K562 (cell line): ENCODE measurements at regions not wholly inside any gene's neighbourhood (a gene's known extent, or its start where the extent isn't known, plus 50 kb on each side); places are given as distances from the start of the nearest gene placed in this dataset.

ENCODE experiments used
- ATAC-seq: fragments of 200-7000 bp; cut with Tn5 transposase; 3 replicates; pipeline ENCODE4 v1.9.1; 2020; ENCODE audit warnings: moderate library complexity
- BruUV-seq: library from RNA; stranded (reverse); fragments of 400-500 nt; replicated peaks from 2 replicates; lab custom pipeline; 2021; lab: Mats Ljungman, UMichigan
- CTCF ChIA-PET: fragments of 300-600 bp; formaldehyde crosslinking; extraction: SDS; loops from one replicate; lab custom pipeline; 2021; ENCODE audit warnings: low intra/inter-chr PET ratio; lab: Yijun Ruan, JAX
- POLR2A ChIA-PET: fragments of 300-600, 350-650 bp; sonication (Branson Sonifier 250); formaldehyde crosslinking; extraction: SDS; loops from one replicate; lab custom pipeline; 2021; ENCODE audit warnings: antibody characterized with exemption, inconsistent platforms; lab: Yijun Ruan, JAX
- DNase-seq, 4 experiments: peaks; one replicate each; pipeline versions ENCODE4 v3.0.0 to v3.0.0-alpha.2; 2011 to 2018; ENCODE audit warnings: low spot score in 3 of 4, mixed read lengths in 3 of 4; ENCODE audit errors: extremely low read depth in 1 of 4
- FAIRE-seq: peaks from 2 replicates; lab custom pipeline; 2011; peaks lifted over from hg19 to GRCh38; lab: Jason Lieb, UNC
- H2AFZ ChIP-seq: 2 replicates; pipeline ENCODE4 v1.6.0; 2011; ENCODE audit warnings: low read depth, low read length, control low read depth, inconsistent platforms
- H3K27ac ChIP-seq: fragments of 200-600 bp; 3 replicates; pipeline ENCODE4 v1.8.0; 2011; ENCODE audit warnings: low read depth, mild to moderate bottlenecking, control low read depth, inconsistent platforms, low read length, moderate library complexity, mixed read lengths; ENCODE audit errors: extremely low read depth
- H3K27me3 ChIP-seq, 2 experiments: fragments of 300-600 bp in 1 of 2; 2 replicates in 1 of 2; 3 replicates in 1 of 2; pipeline versions ENCODE4 v1.6.0 to v1.8.0; 2011; ENCODE audit warnings: inconsistent platforms in 2 of 2, low read length in 2 of 2, mild to moderate bottlenecking in 1 of 2, mixed read lengths in 1 of 2, moderate library complexity in 1 of 2; ENCODE audit not compliant: control insufficient read depth in 2 of 2, insufficient read depth in 2 of 2
- H3K36me3 ChIP-seq: fragments of 300-600 bp; 3 replicates; pipeline ENCODE4 v1.8.0; 2011; ENCODE audit warnings: mild to moderate bottlenecking, low read length, inconsistent platforms; ENCODE audit not compliant: control insufficient read depth, insufficient read depth
- H3K4me1 ChIP-seq, 2 experiments: fragments of 200-600 bp in 1 of 2; replicated peaks in 1 of 2; 2 replicates in 1 of 2; 3 replicates in 1 of 2; pipeline versions ENCODE4 v1.5.1 to v1.8.0; 2011; ENCODE audit warnings: inconsistent platforms in 2 of 2, low read length in 2 of 2, mild to moderate bottlenecking in 1 of 2, mixed read lengths in 1 of 2, moderate library complexity in 1 of 2; ENCODE audit not compliant: control insufficient read depth in 2 of 2, insufficient read depth in 2 of 2
- H3K4me2 ChIP-seq: 2 replicates; pipeline ENCODE4 v1.6.1; 2011; ENCODE audit warnings: low read length, control low read depth, inconsistent platforms, mixed read lengths; ENCODE audit not compliant: insufficient read depth
- H3K4me3 ChIP-seq: fragments of 200-600 bp; sonication (generic), shearing (Covaris generic); 2 replicates; pipeline ENCODE4 v1.5.1; 2016; ENCODE audit warnings: control low read depth, inconsistent platforms
- H3K79me2 ChIP-seq: fragments of 200-600 bp; 3 replicates; pipeline ENCODE4 v1.8.0; 2011; ENCODE audit warnings: low read length, inconsistent platforms; ENCODE audit not compliant: control insufficient read depth, insufficient read depth
- H3K9ac ChIP-seq, 2 experiments: 2 replicates each; pipeline versions ENCODE4 v1.6.0 to v1.6.1; 2011; ENCODE audit warnings: low read depth in 2 of 2, low read length in 2 of 2, control low read depth in 1 of 2, inconsistent platforms in 1 of 2, mild to moderate bottlenecking in 1 of 2, mixed read lengths in 1 of 2; ENCODE audit not compliant: insufficient read depth in 1 of 2
- H3K9me1 ChIP-seq: one replicate; pipeline ENCODE4 v1.6.0; 2011; ENCODE audit warnings: inconsistent platforms, mild to moderate bottlenecking, low read length, moderate library complexity; ENCODE audit not compliant: control insufficient read depth, insufficient read depth
- H3K9me3 ChIP-seq: replicated peaks from 2 replicates; pipeline ENCODE4 v1.5.1; 2011; ENCODE audit warnings: low read depth, low read length, inconsistent platforms; ENCODE audit not compliant: control insufficient read depth, insufficient read depth
- H4K20me1 ChIP-seq: replicated peaks from 2 replicates; pipeline ENCODE4 v1.6.1; 2011; ENCODE audit warnings: low read length, inconsistent platforms, mixed read lengths; ENCODE audit not compliant: control insufficient read depth, insufficient read depth
- CEBPB ChIP-seq: fragments of 450-650 bp; IDR thresholded peaks from 2 replicates; pipeline ENCODE4 v1.6.1; 2016; ENCODE audit warnings: missing genetic modification characterization, missing compliant biosample characterization
- DDX20 ChIP-seq: fragments of 450-650 bp; IDR thresholded peaks from 2 replicates; pipeline ENCODE4 v1.6.1; 2016; ENCODE audit warnings: missing genetic modification characterization, low read depth, mild to moderate bottlenecking, missing compliant biosample characterization, moderate library complexity
- DEAF1 ChIP-seq: fragments of 450-650 bp; formaldehyde crosslinking; IDR thresholded peaks from 2 replicates; pipeline ENCODE4 v1.4.0; 2020; ENCODE audit warnings: mild to moderate bottlenecking, moderate library complexity
- EZH2 ChIP-seq: IDR thresholded peaks from 2 replicates; pipeline ENCODE4 v1.6.1; 2012; ENCODE audit warnings: low read depth, mild to moderate bottlenecking, inconsistent platforms, low read length, borderline replicate concordance
- HSF4 ChIP-seq: fragments of 250-450 bp; sonication (Bioruptor Pico); IDR thresholded peaks from 2 replicates; pipeline ENCODE4 v2.1.2; 2022; ENCODE audit warnings: mild to moderate bottlenecking, moderate library complexity, borderline replicate concordance
- MCM2 ChIP-seq: fragments of 450-650 bp; IDR thresholded peaks from 2 replicates; pipeline ENCODE4 v1.6.1; 2017; ENCODE audit warnings: low read depth, mild to moderate bottlenecking
- PTRF ChIP-seq: fragments of 450-650 bp; IDR thresholded peaks from 2 replicates; pipeline ENCODE4 v1.6.1; 2016; ENCODE audit warnings: mild to moderate bottlenecking, missing genetic modification characterization, missing compliant biosample characterization
- TAL1 ChIP-seq: fragments of 450-650 bp; IDR thresholded peaks from 2 replicates; pipeline ENCODE4 v1.6.1; 2016; ENCODE audit warnings: mild to moderate bottlenecking
- TCF3 ChIP-seq: sonication (generic); formaldehyde crosslinking; IDR thresholded peaks from 2 replicates; pipeline ENCODE4 v1.4.0; 2020; ENCODE audit warnings: mild to moderate bottlenecking, missing genetic modification reagents
- TRIM24 ChIP-seq, 2 experiments: fragments of 450-650 bp; IDR thresholded peaks; 2 replicates each; pipeline ENCODE4 v1.6.1; 2016
- USF2 ChIP-seq: sonication (generic); formaldehyde crosslinking; IDR thresholded peaks from 2 replicates; pipeline ENCODE4 v1.5.0; 2020; ENCODE audit warnings: missing genetic modification reagents
- ZBTB34 ChIP-seq: fragments of 250-450 bp; sonication (Bioruptor Pico); IDR thresholded peaks from 2 replicates; pipeline ENCODE4 v1.8.0; 2021; ENCODE audit warnings: mild to moderate bottlenecking, moderate library complexity
- ZFP36 ChIP-seq: fragments of 150-350 bp; IDR thresholded peaks from 2 replicates; pipeline ENCODE4 v1.6.1; 2018; ENCODE audit warnings: low read length, low read depth; ENCODE audit not compliant: partially characterized antibody
- ZNF217 ChIP-seq: sonication (generic); formaldehyde crosslinking; IDR thresholded peaks from 2 replicates; pipeline ENCODE4 v1.8.0; 2022; ENCODE audit warnings: mild to moderate bottlenecking, missing genetic modification reagents
- ZNF398 ChIP-seq: fragments of 250-450 bp; sonication (Bioruptor Pico); IDR thresholded peaks from 2 replicates; pipeline ENCODE4 v1.8.0; 2021; ENCODE audit warnings: moderate library complexity, mild to moderate bottlenecking, inconsistent platforms
- ZNF511 ChIP-seq: sonication (generic); formaldehyde crosslinking; IDR thresholded peaks from 2 replicates; pipeline ENCODE4 v1.8.0; 2022; ENCODE audit warnings: mild to moderate bottlenecking, missing genetic modification reagents
- ZNF830 ChIP-seq: fragments of 250-450 bp; sonication (Bioruptor Pico); IDR thresholded peaks from 2 replicates; pipeline ENCODE4 v1.5.0; 2021; ENCODE audit warnings: mild to moderate bottlenecking
- WGBS: fragments of 100-300 bp; shearing (Covaris generic); methylation state at CpG from one replicate; pipeline ENCODE4 v1.1.6; 2016; ENCODE audit warnings: low coverage, mixed read lengths; ENCODE audit not compliant: insufficient coverage; ENCODE audit errors: missing lambda C conversion rate; 5-methylcytosine and 5-hydroxymethylcytosine counted together
- in situ Hi-C: fragments of 300-500 bp; cut with MboI; formaldehyde crosslinking; loops from 4 replicates; pipeline ENCODE4 v1.15.0; 2018; ENCODE audit warnings: inconsistent platforms, mixed read lengths
- intact Hi-C: fragments of 100-400 bp; cut with micrococcal nuclease; formaldehyde crosslinking; loops from 2 replicates; pipeline ENCODE4 v1.14.2; 2022

GRCh38 chr11:128372977-128373376 lies 214.4 kb downstream of the ETS1 start:
- BruUV-seq, result no TSS peak
- CTCF ChIA-PET, result no interaction called here
- Histone ChIP-seq H3K9ac (no peak overlapping the region), H3K9me3 (no peaks in the 10 kb centered on the region), H3K9me1 (no peaks in the 10 kb centered on the region), H3K4me2 (no peak overlapping the region), H4K20me1 (no peaks in the 10 kb centered on the region), H3K27me3 (no peaks in the 10 kb centered on the region), H3K79me2 (no peaks in the 10 kb centered on the region), H3K36me3 (no peaks in the 10 kb centered on the region), H3K4me3 (no peak overlapping the region), H2AFZ (no peak overlapping the region), H3K27ac (no peak overlapping the region), H3K4me1 (no peaks in the 10 kb centered on the region)
- DNase-seq (no peak), ATAC-seq (no peak), FAIRE-seq (no peak)
- in situ Hi-C loops (no loop called here), intact Hi-C loops (no loop called here)
- POLR2A ChIA-PET, result no interaction called here
- whole genome bisulfite sequencing, result 9% methylated on average over 1 of the region's 1 CpG
- TF ChIP-seq MCM2, result no peak
- TF ChIP-seq DEAF1 (CRISPR knock-in tag), result no peak
- TF ChIP-seq ZFP36, result no peak
- no peak for TF ChIP-seq EZH2
- no peak for TF ChIP-seq HSF4 (CRISPR knock-in tag)
- no peak for TF ChIP-seq ZNF217 (CRISPR knock-in tag)
- TF ChIP-seq DDX20 (tag), result no peak
- no peak for TF ChIP-seq ZNF511 (CRISPR knock-in tag)
- no peak for TF ChIP-seq PTRF
- TF ChIP-seq TRIM24 (IDR thresholded peaks at IDR 0.05), result no peak
- TF ChIP-seq TAL1, result no peak
- no peak for TF ChIP-seq TCF3
- TF ChIP-seq ZBTB34, result no peak
- TF ChIP-seq CEBPB (tag), result no peak
- TF ChIP-seq USF2 (CRISPR knock-in tag), result no peak
- TF ChIP-seq ZNF398 (CRISPR knock-in tag), result no peak
- TF ChIP-seq ZNF830 (CRISPR knock-in tag), result no peak
